ENCODE measurements at regions not wholly inside any gene's neighbourhood (a gene's known extent, or its start where the extent isn't known, plus 50 kb on each side); places are given as distances from the start of the nearest gene placed in this dataset.

DNA sequence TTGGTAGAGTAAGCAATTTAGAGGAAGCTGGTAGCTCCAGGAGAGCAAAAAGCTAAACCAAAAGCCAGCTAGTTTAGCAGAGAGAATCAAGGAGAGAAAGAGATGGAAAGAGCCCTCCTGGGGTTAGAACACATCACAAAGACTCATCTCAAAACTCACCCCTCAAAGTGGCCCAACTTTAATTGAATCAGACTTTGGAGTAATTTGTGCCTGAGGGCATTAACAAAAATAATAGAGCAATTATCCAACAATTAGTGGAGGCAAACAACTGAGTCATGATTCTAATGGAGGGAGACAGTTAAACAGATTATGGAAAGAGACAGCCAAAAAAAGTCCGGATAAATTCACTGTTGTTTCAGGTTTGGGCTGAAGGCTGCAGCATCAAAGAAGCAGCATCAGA lies 417.4 kb downstream of the KCNJ3 start:
- no peak for DNase-seq

DNA sequence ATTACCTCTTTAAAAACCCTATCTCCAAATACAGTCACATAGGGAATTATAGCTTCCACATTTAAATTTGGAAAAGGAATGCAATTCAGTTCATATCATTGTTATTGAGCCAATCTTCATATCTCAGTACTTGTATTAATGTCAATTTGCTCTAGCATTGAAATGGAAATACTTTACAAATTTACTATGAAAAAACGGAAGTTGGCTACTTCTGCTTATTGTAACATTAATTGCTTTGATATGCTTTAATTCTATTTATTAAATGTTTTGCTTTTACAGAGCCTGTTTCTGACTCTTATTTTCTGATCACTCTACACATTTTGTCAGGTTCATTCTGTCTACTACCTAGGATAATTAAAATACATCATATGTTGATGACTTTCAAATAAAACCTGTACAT lies 412.6 kb downstream of the KCNJ3 start:
- DNase-seq = no peak

DNA sequence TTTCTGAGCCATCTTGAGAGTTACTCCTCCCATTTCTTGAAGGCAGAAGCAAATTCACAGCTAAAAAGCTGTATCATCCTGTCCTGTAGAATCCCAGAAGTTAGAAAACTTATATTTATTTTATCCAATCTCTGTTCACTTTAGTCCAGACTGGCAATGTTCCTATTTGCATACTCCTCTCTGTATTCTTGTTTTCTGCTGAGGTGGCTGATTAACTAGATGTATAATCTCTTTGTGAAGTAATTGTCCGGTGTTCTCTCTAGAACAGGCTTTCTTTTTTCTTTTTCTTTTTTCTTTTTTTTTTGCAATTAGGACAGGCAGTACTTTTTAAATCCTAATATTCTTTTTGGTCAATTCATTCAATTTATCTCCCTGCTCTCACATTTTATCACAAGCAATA lies 411.0 kb downstream of the KCNJ3 start:
- DNase-seq = no peak

DNA sequence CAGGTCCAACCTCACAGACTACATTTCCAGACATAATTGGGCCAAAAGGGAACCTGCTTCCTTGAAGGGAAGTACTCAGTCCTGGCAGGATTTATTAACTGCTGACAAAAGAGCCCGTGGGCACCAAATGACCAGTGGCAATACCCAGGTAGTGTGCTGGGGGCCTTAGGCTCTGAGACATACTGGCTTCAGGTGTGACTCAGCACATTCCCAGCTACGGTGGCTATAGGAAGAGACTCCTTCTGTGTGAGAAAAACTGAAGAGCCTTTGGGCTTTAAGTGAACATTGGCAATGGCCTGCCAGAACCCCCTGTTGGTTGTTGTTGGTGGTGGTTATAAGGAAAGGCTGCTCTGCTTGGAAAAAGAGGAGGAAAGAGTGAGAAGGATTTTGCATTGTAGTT lies 401.8 kb downstream of the KCNJ3 start:
- DNase-seq = no peak

DNA sequence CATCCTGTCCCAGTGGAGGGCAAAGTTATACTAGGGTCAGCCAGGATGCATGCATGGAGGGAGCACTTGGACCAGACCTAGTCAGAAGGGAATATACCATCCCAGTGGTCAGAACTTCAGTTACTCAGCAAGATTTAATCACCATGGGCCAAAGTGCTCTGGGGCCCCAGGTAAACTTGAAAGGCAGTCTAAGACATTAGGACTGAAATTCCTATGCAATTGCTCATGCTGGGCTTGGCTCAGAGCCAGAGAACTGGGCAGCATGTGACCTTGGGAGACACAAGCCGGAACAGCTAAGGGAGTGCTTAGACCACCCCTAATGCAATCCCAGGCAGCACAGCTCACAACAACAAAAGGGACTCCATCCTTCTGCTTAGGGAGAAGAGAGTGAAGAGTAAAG lies 401.3 kb downstream of the KCNJ3 start:
- no peak for DNase-seq

DNA sequence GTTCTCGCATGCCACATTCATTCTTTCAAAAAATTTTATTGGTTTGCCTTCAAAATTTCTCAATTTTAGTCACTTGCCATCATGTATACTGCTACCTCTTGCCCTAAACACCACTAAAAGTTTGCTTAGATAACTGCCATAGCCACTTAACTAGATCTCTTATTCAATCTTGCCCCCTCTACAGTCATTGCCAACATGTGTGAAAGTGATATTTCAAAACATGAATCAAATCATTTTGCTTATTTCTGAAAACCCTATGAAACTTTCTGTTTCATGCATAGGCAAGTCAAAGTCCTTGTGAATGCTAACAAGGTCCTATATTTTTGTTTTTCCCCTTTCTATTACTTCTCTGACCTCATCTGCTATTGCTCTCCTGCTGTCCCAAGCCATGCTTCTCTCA lies 397.1 kb downstream of the KCNJ3 start:
- no peak for DNase-seq

DNA sequence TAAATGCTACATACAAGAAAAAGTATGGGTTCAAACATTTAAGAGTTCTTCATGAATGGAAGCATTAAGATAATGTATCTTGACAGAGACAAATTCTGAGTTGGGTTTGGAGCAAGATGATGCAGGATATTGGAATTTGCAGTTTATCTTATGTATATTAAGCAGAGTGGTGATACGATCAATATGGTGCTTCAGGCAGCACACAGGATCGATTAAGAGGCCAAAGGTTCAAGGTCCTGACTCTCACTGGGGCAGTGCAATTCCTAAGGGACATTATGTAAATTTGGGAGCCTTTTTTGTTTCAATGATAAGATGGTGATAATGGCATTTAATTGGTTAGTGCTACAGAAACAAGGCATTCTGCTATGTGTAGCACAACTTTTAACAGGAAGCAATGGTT lies 381.9 kb downstream of the KCNJ3 start:
- DNase-seq = no peak

DNA sequence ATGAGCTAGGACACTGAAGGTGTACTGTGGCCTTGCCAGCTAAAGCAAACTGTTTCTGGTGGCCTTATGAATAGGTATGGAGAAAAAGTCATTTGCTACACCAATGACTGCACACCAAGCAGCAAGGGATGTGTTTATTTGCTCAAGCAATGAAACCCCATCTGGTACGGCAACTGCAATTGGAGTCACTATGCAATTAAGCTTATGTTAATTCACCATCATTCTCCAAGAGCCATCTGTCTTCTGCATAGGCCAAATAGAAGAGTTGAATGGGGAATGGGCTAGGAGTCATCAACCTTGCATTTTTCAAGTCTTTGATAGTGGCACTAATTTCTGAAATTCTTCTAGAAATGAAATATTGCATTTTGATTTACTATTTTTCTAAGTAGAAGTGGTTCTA lies 372.0 kb downstream of the KCNJ3 start:
- DNase-seq = no peak

DNA sequence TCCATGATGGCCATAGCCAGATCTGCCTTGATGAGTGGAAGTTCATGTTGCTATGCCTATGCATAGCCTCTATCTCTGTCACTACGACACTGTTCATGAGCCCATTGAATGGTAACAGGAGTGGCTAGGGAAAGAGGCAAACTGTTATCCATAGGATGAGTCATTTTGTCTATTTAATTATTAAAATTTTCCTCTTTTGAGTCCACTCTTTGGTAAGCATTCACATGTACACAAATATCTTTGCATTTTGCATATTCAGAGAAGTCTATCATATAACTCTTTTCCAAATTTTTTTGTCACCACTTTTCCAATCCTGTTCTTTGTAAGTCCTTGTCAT lies 364.4 kb downstream of the KCNJ3 start:
- no peak for DNase-seq

DNA sequence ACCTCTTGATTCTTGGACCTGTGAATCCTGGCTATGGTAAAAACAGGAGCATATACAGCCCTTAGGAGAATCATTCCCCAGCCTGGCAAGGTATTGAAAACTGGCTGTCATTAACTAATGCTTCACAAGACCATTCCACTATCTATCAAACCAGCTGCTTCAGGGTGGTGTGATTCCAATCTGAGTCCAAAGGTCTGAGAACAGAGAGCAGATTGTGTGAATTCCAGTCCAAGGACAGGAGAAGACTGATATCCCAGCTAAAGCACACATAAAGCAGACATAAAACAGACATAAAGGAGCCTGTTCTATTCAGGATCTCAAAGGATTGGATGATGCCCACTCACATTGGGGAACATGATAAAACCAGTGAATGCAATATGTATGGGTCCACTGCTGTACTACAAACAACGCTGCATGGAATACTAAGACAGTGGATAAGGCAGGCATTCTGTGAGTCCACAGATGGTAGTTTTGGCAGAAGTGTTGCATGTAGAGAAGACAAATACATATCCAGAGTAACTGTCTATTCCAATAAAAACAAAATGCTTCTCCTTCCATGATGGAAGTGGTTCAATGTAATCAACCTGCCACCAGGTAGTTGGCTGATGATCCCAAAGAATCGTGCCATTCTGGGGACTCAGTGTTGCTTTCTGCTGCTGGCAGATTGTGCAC lies 363.9 kb downstream of the KCNJ3 start:
- no peak for DNase-seq

DNA sequence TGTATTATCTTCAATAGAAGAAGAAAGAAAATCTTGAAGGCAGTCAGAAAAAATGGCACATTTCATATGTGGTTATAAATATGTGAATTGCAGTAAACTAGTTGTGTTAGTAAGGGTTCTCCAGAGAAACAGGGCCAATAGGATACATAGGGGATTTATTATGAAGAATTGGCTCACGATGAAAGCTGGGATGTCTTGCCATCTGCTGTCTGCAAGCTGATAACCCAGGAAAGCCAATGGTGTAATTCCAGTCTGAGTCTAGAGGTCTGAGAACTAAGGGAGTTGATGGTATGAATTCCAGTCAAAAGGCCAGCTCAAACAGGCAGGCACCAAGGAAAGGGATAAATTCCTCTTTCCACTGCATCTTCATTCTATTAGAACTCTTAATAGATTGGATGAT lies 362.4 kb downstream of the KCNJ3 start:
- DNase-seq = no peak

DNA sequence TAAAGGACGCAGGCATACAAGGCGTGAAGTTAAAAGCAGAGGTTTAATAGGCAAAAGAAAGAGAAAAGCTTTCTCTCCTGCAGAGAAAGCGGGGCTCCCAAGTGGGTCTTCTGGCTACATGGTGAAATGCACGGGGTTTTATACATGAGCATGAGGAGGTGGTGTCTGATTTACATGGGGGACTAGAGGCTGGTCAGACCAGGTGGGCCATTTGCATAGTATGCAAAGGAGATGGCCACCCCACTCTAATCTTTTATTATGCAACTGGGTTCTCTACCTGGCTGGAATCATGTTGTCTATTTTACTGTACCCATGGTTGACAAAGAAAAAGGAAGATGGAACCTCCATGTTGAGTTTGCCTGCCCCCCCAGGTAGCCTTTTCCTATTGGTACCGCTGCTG lies 356.2 kb downstream of the KCNJ3 start:
- DNase-seq = no peak

DNA sequence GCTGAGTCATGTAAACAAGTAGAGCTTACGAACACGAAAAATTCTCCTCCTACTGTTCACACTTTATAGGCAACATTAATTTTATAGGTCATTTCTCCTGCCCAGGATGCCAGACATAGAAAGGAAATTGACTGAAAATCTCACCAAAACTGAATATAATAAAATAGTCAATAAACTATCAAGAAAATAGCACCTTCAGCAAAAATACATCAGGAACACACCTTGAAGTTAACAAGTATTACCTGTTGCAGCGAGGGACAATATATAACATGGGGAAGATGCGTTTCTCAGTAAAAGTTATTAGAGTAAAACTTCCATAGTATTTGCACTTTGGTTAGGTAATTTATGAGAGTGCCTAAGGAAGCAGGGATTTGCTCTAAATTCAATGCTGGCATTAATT lies 344.6 kb downstream of the KCNJ3 start:
- DNase-seq = no peak

DNA sequence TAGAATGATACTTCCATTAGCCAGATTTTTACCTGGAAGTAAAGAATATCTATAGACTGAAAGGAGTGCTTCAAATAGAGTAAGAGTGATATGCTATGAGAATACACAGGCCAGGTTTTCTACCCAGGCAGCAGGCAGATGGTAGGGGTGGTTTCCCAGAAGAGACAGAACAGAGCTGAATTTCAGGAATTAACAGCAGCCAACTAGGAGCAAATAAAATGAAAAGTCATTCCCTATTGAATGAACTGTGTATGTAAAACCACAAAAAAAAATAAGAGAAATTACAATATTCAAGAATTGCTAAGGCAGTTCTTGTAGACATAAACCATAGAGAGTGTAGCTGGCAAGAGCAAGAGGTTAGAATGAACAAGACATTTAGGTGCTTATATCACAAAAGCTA lies 336.8 kb downstream of the KCNJ3 start:
- DNase-seq = no peak

DNA sequence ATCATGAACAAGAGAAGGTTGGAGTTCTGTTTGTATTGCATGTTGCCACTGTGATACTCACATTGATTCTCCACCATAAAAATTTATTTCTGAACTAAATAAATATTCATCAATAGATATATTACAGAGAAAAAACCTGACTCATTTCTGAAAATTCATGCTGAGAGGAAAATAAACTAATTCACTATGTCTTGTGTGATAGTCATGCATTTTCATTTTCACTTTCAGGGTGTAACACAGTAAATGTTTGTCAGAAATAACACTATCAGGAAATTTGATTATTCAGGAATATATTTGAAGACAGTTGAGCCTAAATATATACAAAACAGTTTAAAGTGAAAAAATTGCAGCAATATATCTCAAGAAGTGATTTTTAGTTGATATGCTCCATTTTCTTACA lies 335.2 kb downstream of the KCNJ3 start:
- DNase-seq = no peak

DNA sequence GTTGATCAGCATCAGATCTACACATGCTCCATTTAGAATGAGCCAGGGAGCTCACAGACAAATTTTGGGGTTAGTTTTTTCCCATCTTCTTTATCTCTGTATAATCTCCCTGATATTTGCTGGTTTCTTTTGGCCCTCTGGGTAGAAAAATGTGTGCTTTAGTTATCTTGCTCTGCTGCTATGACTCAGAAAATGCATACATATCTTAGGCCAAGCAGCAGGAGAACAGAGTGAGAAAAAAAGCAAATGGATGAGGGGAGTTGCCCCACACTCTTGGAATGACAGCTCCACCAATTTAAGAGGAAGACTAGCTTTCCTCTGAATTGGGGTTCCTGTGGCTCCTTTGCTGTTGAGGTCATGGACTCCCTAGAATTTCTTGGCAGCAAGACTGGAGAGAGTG lies 331.8 kb downstream of the KCNJ3 start:
- DNase-seq = no peak

DNA sequence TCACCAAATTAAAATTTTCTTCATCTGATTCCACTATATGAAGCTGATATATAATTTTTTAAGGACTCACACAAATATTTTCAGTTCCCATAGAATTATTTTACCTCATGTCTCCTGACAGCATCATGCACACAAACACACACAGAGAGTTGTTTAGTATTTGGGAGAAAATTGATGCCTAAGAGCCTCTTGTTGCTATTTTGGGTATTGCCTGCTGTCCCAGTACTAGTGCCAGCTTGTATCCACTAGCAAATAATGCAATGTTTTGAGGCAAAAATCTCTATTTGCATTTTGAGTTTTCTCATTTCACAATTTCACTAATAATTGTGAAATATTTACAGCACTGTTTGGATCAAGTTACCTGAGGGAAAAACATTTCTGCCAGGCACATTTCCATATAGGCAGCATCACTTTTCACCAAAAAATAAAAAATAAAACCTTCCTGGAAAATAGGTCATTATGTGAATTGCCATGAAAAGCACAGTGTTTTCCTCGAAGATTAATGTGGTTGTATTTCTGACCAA lies 328.2 kb downstream of the KCNJ3 start:
- DNase-seq = no peak

DNA sequence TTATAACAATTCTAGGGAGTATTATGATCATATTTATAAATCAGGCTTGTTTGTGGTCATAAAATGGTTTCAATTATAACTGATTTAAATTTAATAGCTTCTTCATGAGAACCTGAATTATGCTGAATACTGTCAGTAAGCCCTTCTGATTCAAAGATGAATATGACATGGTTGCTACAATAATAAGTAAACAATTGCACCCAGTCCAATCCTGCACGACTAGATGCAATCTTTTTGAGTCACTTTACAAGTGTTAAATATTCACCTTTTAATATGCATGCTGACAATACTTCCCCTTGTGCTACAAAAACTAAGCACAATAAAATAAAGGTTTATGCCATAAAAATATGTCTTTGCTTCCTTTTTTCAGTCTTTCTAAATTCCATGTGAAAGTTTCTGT lies 325.2 kb downstream of the KCNJ3 start:
- no peak for DNase-seq

DNA sequence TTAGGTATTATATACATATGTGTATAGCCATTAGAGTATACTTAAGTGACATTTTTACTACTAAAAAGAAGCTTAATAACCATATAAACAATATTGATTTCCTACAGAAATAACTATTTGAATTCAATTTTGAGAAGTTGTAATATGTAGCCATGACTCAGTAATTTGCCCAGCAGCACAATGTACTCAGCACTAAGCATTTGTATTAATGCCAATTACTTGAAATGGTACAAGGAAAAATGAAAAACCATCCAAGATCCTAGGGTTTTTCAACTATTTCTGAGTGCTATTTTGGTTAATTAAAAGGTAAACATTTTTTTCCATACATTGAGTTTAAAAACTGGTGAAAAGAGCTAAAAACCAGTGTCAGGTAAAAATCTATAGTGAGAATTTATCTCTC lies 324.0 kb downstream of the KCNJ3 start:
- DNase-seq = no peak

DNA sequence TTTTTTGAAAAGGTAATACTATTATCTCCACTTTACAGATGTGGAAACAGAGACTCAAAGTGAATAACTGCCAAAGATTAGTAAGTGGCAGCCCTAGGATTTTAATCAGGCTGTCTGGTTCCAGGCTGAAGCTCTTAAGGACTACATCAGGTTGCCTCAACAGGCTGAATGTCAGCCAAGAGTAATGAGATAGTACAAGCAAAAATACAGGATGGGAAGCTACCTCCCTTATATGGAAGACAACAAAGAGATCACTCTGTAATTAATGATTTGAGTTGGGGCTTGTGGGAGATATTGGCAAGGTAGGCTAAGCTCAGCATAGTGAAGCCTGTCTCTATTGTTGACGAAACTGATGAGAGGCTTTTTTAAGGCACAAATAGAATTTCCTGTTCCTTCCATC lies 323.1 kb downstream of the KCNJ3 start:
- DNase-seq = no peak

DNA sequence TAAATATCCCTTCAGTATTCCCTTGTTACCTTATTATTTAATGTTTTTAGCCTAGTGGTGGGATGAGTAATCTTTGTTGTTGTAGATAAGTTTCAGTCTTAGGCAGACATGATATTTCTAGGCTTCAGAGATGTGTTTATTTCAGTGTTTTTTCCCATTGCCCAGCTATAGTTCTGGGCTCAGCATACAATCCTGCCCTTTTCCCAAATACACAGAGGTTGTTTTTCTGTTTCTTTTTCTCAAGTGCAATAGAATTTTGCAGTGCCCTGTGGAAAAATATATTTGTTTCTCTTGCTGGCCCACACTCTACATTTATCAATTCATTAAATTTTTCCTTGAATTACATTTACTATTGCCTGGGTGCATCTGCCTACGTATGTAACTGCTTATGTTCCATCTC lies 321.8 kb downstream of the KCNJ3 start:
- DNase-seq = no peak

DNA sequence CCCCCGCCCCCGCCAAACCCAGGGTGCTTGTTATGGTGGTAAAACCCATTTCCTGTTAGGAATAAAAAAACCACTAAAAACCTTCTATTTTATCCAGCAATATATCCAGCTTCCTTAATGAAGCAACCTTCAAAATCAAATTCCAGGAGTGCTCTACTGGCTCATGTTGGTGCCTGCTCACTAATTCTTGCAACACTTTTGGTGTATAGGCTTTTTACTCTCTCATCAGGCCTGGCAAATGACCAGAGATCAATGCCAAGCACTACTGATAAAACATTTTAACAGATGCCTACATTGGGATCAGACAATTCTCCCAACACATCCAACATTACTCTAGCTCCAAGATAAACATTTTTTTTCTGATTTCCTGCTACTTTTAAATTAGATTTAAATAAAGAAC lies 312.4 kb downstream of the KCNJ3 start:
- DNase-seq = no peak

DNA sequence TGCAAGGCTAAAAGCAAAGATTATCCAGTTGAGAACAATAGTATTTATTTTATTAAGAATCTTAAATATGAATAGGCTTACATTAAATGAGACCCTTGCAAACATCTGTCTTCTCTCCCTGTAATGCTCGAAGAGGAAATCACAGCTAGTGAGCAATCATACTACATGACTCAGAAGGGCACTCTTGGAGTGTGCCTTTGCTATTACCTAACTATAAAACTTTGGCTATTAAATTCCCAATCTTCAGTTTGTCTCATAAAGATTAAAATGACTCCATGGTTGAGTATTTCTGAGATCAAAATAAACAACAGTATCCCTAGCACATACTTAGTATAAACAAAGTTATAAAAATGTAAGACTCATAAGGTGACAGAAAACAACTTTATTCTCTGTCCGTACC lies 296.9 kb downstream of the KCNJ3 start:
- no peak for DNase-seq

DNA sequence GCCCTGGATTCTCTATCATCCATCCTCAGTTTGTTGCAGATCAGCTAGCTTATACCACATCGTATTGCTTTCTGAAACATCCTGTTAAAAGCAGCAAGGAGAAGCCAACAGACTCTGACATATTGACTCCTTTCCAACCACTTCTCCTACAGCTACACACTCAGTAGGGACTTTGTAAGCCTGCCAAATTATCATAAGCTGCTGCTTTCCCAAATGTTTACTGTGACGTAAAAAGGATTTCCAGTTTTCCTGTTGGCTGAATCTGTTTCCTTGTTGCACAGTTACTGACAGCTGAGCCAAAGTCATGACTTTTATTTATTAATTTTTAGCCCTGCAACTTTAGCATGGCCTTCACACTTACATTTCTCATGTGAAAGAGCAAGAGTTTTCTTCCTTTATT lies 294.3 kb downstream of the KCNJ3 start:
- DNase-seq = no peak

DNA sequence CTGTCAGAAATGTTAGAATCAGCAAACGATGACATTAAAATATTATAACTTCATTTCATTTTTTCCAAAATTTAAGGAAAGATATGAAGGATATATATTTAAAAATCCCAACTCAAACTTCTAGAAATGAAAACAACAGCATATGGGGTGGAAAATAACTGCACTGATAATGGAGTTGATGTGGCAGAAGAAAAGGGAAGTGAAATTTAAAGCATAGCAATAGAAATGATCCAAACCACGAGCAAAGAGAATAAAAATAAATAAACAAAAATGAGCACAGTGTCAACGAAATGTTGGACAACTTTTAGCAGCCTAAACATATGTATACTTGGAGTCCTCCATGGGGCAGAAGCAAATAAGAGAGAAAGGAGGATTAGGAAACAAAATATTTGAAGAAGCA lies 280.2 kb downstream of the KCNJ3 start:
- no peak for DNase-seq

DNA sequence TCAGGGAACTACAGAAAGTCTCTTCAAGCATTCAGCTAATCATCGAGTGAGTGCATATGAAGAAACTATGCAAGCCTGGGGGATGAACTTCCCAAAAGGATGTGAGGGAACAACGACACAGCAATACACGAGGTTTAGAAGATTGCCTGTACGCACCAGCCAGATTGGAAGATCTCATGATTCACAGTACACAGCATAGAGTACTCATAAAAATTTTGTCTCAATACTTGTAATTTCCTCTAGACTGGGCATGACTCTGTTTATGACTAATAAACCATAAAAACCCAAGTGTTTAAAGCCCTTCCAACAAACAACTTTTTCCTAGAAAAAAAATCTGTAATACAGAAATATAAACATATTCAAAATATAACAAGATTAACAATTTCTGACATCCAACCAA lies 279.7 kb downstream of the KCNJ3 start:
- no peak for DNase-seq

All from activated CD4-positive, alpha-beta T cell treated with anti-CD3 and anti-CD28 coated beads for 4 hours (primary cell).